ENCODE measurements at regions not wholly inside any gene's neighbourhood (a gene's known extent, or its start where the extent isn't known, plus 50 kb on each side); places are given as distances from the start of the nearest gene placed in this dataset.
"Not testable (repeated sequence)": the region's sequence is repeated elsewhere in the genome, so short reads cannot be mapped to it uniquely, and the experiment has no call there.

DNA sequence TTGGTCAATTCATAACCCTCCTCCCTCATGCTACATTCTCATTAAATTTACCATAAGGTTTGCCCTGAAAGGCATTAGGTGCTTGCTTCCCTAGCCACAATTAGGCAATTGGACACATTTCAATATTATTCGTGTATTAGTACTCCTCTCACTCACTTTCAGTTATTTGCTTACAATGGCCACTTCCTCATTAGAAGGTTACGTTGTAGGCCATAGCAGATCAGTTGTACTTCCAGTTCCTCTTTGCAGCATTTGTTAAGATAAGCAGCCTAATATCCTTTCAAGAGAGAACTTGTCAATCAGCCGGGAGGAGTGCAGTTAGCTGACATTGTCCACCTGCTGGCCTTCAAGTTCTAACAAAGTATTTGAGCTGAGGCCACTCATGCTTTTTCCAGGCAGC is 1017.2 kb downstream of the PCDH7 start:
- ATAC-seq (ENCODE audit: poor library complexity) (no peak), DNase-seq (peak in 3 of 14 experiments; percentile 3 to 13 (median 13))
- Histone ChIP-seq H3K9me3 (ENCODE audit: control insufficient read depth in 1 of 2, insufficient read depth in 1 of 2, low read length in 2 of 2) (peaks cover 0 to 5% of the 10 kb centered on the region in 2 experiments), H3K27me3 (ENCODE audit: control insufficient read depth in 1 of 2, insufficient read depth in 2 of 2, low read length in 2 of 2) (no peaks in the 10 kb centered on the region), H3K36me3 (ENCODE audit: insufficient read depth, low read length) (no peaks in the 10 kb centered on the region), H3K27ac (ENCODE audit: low read depth in 1 of 2, low read length in 2 of 2) (no peak overlapping the region), H3K4me1 (ENCODE audit: insufficient read depth, low read length) (no peaks in the 10 kb centered on the region), H3K4me3 (ENCODE audit: low read length) (no peak overlapping the region)
- CTCF ChIA-PET: no interaction called here
- no peaks in the 10 kb centered on the region for H3K36me3 Mint-ChIP-seq (ENCODE audit: low read depth)
- H3K27ac Mint-ChIP-seq: no peak overlapping the region
- POLR2A ChIA-PET: no interaction called here
- intact Hi-C loops (cut with DNase I, micrococcal nuclease): no loop called here
- peaks cover 13% of the 10 kb centered on the region for H3K9me3 Mint-ChIP-seq
- no peaks in the 10 kb centered on the region for H3K4me1 Mint-ChIP-seq (ENCODE audit: low read depth)
- TF ChIP-seq, protein P1, sequence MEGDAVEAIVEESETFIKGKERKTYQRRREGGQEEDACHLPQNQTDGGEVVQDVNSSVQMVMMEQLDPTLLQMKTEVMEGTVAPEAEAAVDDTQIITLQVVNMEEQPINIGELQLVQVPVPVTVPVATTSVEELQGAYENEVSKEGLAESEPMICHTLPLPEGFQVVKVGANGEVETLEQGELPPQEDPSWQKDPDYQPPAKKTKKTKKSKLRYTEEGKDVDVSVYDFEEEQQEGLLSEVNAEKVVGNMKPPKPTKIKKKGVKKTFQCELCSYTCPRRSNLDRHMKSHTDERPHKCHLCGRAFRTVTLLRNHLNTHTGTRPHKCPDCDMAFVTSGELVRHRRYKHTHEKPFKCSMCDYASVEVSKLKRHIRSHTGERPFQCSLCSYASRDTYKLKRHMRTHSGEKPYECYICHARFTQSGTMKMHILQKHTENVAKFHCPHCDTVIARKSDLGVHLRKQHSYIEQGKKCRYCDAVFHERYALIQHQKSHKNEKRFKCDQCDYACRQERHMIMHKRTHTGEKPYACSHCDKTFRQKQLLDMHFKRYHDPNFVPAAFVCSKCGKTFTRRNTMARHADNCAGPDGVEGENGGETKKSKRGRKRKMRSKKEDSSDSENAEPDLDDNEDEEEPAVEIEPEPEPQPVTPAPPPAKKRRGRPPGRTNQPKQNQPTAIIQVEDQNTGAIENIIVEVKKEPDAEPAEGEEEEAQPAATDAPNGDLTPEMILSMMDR (IDR thresholded peaks at IDR 0.05): no peak
- no peaks in the 10 kb centered on the region for H3K27me3 Mint-ChIP-seq
- no peak overlapping the region for H3K4me3 Mint-ChIP-seq

DNA sequence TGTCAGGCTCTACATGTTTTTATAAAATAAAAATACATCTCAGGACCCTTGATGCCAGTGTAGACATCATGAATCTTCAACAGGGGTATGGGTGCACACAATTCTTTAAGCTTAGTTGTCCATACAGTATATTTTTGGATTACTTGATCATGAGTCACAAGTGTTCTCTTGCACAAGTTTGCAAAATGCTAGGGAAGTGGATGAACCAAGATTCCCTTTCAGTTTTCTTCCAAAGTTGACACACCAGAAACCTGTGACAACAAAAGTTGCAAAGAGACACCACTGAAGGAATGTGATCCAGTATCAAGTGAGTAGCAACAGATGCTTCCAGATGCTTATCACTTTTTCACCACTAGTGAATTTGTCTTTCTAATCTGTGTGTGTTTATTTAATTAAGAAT is 1021.2 kb downstream of the PCDH7 start:
- Mint-ChIP-seq H3K36me3 (ENCODE audit: low read depth) (no peaks in the 10 kb centered on the region), H3K4me3 (no peak overlapping the region), H3K9me3 (peaks cover 6% of the 10 kb centered on the region), H3K4me1 (ENCODE audit: low read depth) (no peaks in the 10 kb centered on the region), H3K27me3 (no peaks in the 10 kb centered on the region), H3K27ac (no peak overlapping the region)
- TF ChIP-seq, protein P1 (IDR thresholded peaks at IDR 0.05): no peak
- CTCF ChIA-PET: no interaction called here
- Histone ChIP-seq H3K4me1 (ENCODE audit: insufficient read depth, low read length) (no peaks in the 10 kb centered on the region), H3K27ac (ENCODE audit: low read depth in 1 of 2, low read length in 2 of 2) (no peak overlapping the region), H3K27me3 (ENCODE audit: control insufficient read depth in 1 of 2, insufficient read depth in 2 of 2, low read length in 2 of 2) (no peaks in the 10 kb centered on the region), H3K36me3 (ENCODE audit: insufficient read depth, low read length) (no peaks in the 10 kb centered on the region), H3K4me3 (ENCODE audit: low read length) (no peak overlapping the region), H3K9me3 (ENCODE audit: control insufficient read depth in 1 of 2, insufficient read depth in 1 of 2, low read length in 2 of 2) (peaks cover 0 to 3% of the 10 kb centered on the region in 2 experiments)
- POLR2A ChIA-PET: no interaction called here
- intact Hi-C loops (cut with DNase I, micrococcal nuclease): no loop called here
- ATAC-seq (ENCODE audit: poor library complexity) (no peak), DNase-seq (no peak)

DNA sequence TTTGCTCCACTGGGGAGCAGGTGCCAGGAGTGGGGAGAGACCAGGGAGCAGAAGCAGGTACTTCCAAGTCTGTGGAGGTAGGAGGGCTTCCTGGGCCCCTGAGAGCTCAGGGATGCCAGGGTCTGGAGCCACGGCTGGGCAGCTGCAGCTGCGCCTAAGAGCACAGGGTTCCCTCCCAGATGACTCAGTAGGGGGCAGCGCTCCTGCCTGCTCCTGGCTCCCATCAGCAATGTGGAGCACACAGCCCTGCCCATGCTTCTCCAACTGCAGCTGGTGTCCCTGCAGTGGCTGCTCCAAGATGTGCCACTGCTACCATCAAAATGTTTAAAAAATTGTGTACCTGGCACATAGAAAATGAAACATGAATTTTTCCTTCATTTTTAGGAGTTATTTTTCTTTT is 1028.2 kb downstream of the PCDH7 start:
- H3K4me3 ChIP-seq (ENCODE audit: low read length): no peak overlapping the region
- peaks cover 12% of the 10 kb centered on the region for H3K9me3 Mint-ChIP-seq
- POLR2A ChIA-PET: no interaction called here
- no peak overlapping the region for H3K27ac ChIP-seq (ENCODE audit: low read depth in 1 of 2, low read length in 2 of 2)
- CTCF ChIA-PET: no interaction called here
- peaks cover 0 to 22% of the 10 kb centered on the region in 2 experiments for H3K9me3 ChIP-seq (ENCODE audit: control insufficient read depth in 1 of 2, insufficient read depth in 1 of 2, low read length in 2 of 2)
- TF ChIP-seq, protein P1 (IDR thresholded peaks at IDR 0.05): no peak
- DNase-seq (no peak), ATAC-seq (ENCODE audit: poor library complexity) (no peak)
- no peaks in the 10 kb centered on the region for H3K36me3 Mint-ChIP-seq (ENCODE audit: low read depth)
- no peak overlapping the region for H3K27ac Mint-ChIP-seq
- no peaks in the 10 kb centered on the region for H3K27me3 Mint-ChIP-seq
- no peaks in the 10 kb centered on the region for H3K4me1 Mint-ChIP-seq (ENCODE audit: low read depth)
- intact Hi-C loops (cut with DNase I, micrococcal nuclease): no loop called here
- H3K4me3 Mint-ChIP-seq: no peak overlapping the region
- H3K36me3 ChIP-seq (ENCODE audit: insufficient read depth, low read length): no peaks in the 10 kb centered on the region
- no peaks in the 10 kb centered on the region for H3K27me3 ChIP-seq (ENCODE audit: control insufficient read depth in 1 of 2, insufficient read depth in 2 of 2, low read length in 2 of 2)
- no peaks in the 10 kb centered on the region for H3K4me1 ChIP-seq (ENCODE audit: insufficient read depth, low read length)

DNA sequence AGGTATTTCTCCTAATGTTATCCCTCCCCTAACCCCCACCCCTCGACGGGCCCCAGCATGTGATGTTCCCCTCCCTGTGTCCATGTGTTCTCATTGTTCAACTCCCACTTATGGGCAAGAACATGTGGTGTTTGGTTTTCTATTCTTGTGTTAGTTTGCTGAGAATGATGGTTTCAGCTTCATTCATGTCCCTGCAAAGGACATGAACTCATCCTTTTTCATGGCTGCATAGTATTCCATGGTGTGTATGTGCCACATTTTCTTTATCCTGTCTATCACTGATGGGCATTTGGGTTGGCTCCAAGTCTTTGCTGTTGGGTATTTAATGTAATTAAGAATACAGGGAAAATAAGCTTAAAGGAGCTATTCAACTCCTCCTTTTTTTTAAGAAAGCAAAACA is 1030.4 kb downstream of the PCDH7 start:
- H3K27me3 ChIP-seq (ENCODE audit: control insufficient read depth in 1 of 2, insufficient read depth in 2 of 2, low read length in 2 of 2); H3K27ac Mint-ChIP-seq; H3K4me3 Mint-ChIP-seq; H3K4me1 ChIP-seq (ENCODE audit: insufficient read depth, low read length); H3K4me1 Mint-ChIP-seq (ENCODE audit: low read depth); H3K4me3 ChIP-seq (ENCODE audit: low read length); H3K27ac ChIP-seq (ENCODE audit: low read depth in 1 of 2, low read length in 2 of 2); H3K27me3 Mint-ChIP-seq; H3K36me3 ChIP-seq (ENCODE audit: insufficient read depth, low read length); H3K36me3 Mint-ChIP-seq (ENCODE audit: low read depth); POLR2A ChIA-PET; ATAC-seq (ENCODE audit: poor library complexity); intact Hi-C loops (cut with DNase I, micrococcal nuclease); DNase-seq; CTCF ChIA-PET: not testable (repeated sequence)
- H3K9me3 Mint-ChIP-seq: peaks cover 12% of the 10 kb centered on the region
- H3K9me3 ChIP-seq (ENCODE audit: control insufficient read depth in 1 of 2, insufficient read depth in 1 of 2, low read length in 2 of 2): peaks cover 0 to 19% of the 10 kb centered on the region in 2 experiments
